Cardiac fibroblast (primary cell): ENCODE measurements at regions not wholly inside any gene's neighbourhood (a gene's known extent, or its start where the extent isn't known, plus 50 kb on each side); places are given as distances from the start of the nearest gene placed in this dataset.

ENCODE experiments used
- DNase-seq, 2 donors: peaks; one replicate each; pipeline versions ENCODE4 v3.0.0 to v3.0.0-alpha.2; 2010; ENCODE audit warnings: low read depth in 2 of 2
- H3K4me3 ChIP-seq, 2 donors: replicated peaks in 1 of 2; 1 replicate in 1 of 2; 2 replicates in 1 of 2; pipeline ENCODE4 v1.5.1; 2011; ENCODE audit warnings: low read depth in 2 of 2, low read length in 2 of 2, mild to moderate bottlenecking in 2 of 2, moderate library complexity in 1 of 2
- TF ChIP-seq, protein P1 (sequence below): IDR thresholded peaks from one replicate; pipeline ENCODE4 v1.5.1; 2011; ENCODE audit warnings: low read depth, mild to moderate bottlenecking, low read length, inconsistent platforms

DNA sequence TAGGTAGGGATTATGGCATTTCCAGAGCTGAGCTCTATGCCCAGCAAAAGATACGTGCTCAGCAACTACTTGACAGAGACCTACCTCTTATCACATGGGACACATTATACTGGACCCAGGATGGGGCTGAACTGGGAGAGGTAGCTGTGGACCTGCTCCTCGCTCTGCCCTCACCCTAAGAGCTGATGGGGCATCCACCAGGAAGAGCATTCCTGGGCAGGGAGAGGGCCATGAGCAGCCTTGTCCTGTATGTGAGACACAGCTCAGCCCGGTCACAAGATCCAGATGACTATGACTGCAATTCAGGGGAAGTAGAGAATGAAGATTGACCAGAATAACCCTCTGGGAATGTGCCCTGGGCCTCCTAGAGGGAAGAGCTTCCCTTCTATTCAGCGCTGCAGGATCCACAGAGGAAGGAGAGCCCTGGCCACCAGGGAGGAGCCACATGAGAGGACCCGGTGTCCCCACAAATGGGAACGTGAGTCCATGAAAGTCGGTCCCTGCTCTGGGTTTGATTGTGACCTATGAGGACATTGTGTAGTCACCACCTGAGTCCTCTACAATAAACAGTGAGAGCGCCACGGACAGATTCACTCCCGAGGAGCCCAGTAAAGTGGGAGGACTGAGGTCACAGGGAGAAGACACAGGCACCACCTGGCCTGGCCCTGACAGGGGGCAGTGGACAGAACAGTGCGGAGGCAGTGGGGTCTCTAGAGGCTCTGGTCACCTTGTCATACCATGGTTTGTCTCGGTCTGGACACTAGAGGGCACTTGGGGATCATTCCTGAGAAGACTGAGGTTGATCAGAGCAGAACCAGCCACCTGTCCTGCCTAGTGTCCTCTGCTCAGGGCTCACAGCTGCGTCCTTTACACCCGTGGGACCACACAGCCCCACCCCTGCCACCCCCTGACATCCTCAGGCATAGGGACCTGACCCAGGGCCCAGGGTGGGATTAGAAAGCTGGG lies 99.5 kb downstream of the ZNF280B start:
- TF ChIP-seq, protein P1, sequence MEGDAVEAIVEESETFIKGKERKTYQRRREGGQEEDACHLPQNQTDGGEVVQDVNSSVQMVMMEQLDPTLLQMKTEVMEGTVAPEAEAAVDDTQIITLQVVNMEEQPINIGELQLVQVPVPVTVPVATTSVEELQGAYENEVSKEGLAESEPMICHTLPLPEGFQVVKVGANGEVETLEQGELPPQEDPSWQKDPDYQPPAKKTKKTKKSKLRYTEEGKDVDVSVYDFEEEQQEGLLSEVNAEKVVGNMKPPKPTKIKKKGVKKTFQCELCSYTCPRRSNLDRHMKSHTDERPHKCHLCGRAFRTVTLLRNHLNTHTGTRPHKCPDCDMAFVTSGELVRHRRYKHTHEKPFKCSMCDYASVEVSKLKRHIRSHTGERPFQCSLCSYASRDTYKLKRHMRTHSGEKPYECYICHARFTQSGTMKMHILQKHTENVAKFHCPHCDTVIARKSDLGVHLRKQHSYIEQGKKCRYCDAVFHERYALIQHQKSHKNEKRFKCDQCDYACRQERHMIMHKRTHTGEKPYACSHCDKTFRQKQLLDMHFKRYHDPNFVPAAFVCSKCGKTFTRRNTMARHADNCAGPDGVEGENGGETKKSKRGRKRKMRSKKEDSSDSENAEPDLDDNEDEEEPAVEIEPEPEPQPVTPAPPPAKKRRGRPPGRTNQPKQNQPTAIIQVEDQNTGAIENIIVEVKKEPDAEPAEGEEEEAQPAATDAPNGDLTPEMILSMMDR, result peak; percentile 54
- no peak overlapping the region for H3K4me3 ChIP-seq
- DNase-seq, result peak; percentile 6 to 48

DNA sequence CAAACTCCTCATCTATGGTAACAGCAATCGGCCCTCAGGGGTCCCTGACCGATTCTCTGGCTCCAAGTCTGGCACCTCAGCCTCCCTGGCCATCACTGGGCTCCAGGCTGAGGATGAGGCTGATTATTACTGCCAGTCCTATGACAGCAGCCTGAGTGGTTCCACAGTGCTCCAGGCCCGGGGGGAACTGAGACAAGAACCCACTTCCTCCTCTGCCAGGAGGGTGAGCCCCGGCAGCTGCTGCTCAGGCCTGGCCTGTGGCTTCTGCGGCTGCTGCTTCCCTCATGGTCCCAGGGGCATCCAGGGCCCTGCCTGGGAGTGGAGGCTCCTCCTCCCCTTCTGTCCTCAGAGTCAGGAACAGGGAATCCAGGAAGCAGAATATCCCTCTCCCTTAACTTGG lies 98.4 kb downstream of the ZNF280B start:
- TF ChIP-seq, protein P1, result no peak
- DNase-seq, result peak; percentile 14 to 15
- H3K4me3 ChIP-seq, result no peak overlapping the region

DNA sequence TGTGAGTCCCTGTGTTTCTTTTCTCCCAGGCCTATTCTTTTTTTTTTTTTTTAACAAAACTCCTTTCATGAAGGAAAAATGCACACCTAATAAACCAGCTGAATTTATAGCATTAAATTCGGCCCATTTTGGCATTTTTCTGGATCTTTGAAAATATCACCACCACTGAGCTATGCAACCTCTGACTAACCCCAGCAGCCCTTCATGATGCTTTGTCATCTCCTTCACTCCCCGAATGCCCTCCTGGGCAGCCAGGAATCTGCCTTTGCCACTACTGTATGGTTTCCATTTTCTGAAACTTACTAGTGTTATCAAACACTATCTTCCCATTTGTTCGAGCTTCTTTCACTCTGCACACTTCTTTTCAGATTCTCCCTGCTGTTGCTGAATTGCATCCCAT lies 97.9 kb downstream of the ZNF280B start:
- TF ChIP-seq, protein P1, result no peak
- H3K4me3 ChIP-seq, result no peak overlapping the region
- DNase-seq, result no peak

DNA sequence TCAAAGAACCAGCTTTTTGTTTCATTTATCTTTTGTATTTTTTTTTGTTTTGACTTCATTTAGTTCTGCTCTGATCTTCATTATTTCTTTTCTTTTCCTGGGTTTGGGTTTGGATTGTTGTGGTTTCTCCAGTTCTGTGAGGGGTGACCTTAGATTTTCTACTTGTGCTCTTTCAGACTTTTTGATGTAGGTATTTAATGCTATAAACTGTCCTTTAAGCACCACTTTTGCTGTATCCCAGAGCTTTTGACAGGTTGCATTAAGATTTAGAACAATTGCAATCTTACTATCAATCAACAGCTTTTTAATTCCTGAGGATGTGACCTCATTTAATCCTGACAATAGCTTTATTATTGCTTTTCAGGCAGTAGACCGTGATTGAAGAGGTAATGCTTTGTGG lies 94.3 kb downstream of the ZNF280B start:
- H3K4me3 ChIP-seq, result no peak overlapping the region
- TF ChIP-seq, protein P1, result no peak
- DNase-seq, result no peak

DNA sequence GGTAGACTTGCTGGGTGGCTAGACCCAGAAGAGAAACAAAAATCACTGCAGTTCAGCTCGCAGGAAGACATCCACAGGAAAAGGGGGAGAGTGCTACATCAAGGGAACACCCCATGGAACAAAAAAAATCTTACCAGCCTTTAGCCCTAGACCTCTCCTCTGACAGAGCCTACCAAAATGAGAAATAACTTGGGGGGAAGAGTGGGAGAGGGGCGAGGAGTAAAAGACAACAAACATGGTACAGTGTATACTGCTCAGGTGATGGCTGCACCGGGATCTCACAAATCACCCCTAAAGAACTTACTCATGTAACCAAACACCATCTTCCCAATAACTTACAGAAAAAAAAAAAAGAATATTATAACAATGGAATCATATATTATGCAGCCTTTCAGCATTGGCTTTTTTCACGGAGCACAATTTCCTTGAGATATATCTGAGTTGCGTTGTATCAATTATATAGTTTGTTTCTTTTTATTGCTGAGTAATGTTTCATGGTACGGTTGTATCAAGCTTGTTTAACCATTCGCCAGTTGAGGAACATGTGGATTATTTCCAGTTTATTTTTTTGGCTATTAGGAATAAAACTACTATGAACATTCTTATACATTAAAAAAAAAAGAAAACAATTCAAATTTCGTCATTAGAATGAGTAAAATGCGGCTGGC lies 90.9 kb downstream of the ZNF280B start:
- H3K4me3 ChIP-seq, result no peak overlapping the region
- TF ChIP-seq, protein P1, result no peak
- DNase-seq, result no peak

DNA sequence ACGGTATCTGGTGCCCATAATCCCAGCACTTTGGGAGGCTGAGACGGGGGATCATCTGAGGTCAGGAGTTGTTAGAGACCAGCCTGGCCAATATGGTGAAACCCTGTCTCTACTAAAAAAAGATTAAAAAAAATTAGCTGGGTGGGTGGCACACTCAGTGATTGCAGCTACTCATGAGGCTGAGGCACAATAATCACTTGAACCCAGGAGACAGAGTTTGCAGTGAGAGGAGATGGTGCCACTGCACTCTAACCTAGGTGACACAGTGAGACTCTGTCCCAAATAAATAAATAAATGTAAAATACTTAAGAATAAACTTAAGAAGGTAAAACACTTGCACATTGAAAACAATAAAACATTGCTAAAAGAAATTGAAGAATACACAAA lies 90.4 kb downstream of the ZNF280B start:
- no peak for DNase-seq

More for the DNA sequence above, 90.4 kb downstream of the ZNF280B start:
- H3K4me3 ChIP-seq, result no peak overlapping the region
- TF ChIP-seq, protein P1, result no peak
